Astrocyte (in vitro differentiated cells and primary cell): ENCODE measurements at regions not wholly inside any gene's neighbourhood (a gene's known extent, or its start where the extent isn't known, plus 50 kb on each side); places are given as distances from the start of the nearest gene placed in this dataset.

Experiments used
- DNase-seq: peaks from one replicate; pipeline ENCODE4 v3.0.0-alpha.2; 2010; ENCODE audit warnings: low read depth
- FAIRE-seq: peaks from 2 replicates; lab custom pipeline; 2011; peaks lifted over from hg19 to GRCh38; lab: Jason Lieb, UNC
- H2AFZ ChIP-seq: 2 replicates; pipeline ENCODE4 v1.6.0; 2012; ENCODE audit warnings: low read depth, low read length, inconsistent platforms
- H3K27ac ChIP-seq: 2 replicates; pipeline ENCODE4 v1.5.1; 2011; ENCODE audit warnings: low read depth, low read length, inconsistent platforms
- H3K27me3 ChIP-seq: 2 replicates; pipeline ENCODE4 v1.6.0; 2011; ENCODE audit warnings: low read length, inconsistent platforms; ENCODE audit not compliant: insufficient read depth
- H3K36me3 ChIP-seq: 2 replicates; pipeline ENCODE4 v1.5.1; 2011; ENCODE audit warnings: low read length, inconsistent platforms; ENCODE audit not compliant: insufficient read depth
- H3K4me1 ChIP-seq: 2 replicates; pipeline ENCODE4 v1.5.1; 2011; ENCODE audit warnings: low read length, inconsistent platforms; ENCODE audit not compliant: insufficient read depth
- H3K4me2 ChIP-seq: 2 replicates; pipeline ENCODE4 v1.6.0; 2012; ENCODE audit warnings: low read length, inconsistent platforms
- H3K4me3 ChIP-seq: 2 replicates; pipeline ENCODE4 v1.5.1; 2011; ENCODE audit warnings: low read depth, mild to moderate bottlenecking, low read length, inconsistent platforms; ENCODE audit not compliant: insufficient read depth
- H3K79me2 ChIP-seq: 2 replicates; pipeline ENCODE4 v1.6.0; 2012; ENCODE audit warnings: mild to moderate bottlenecking, low read length, inconsistent platforms; ENCODE audit not compliant: insufficient read depth
- H3K9ac ChIP-seq: 2 replicates; pipeline ENCODE4 v1.6.0; 2012; ENCODE audit warnings: mild to moderate bottlenecking, low read length, inconsistent platforms
- H3K9me3 ChIP-seq: 2 replicates; pipeline ENCODE4 v1.5.1; 2012; ENCODE audit warnings: low read depth, mild to moderate bottlenecking, low read length, inconsistent platforms; ENCODE audit not compliant: insufficient read depth
- H4K20me1 ChIP-seq: 2 replicates; pipeline ENCODE4 v1.6.0; 2012; ENCODE audit warnings: low read length, inconsistent platforms; ENCODE audit not compliant: insufficient read depth
- H3K27ac Mint-ChIP-seq: one replicate; pipeline ENCODE4 v1.8.0; 2021; ENCODE audit warnings: mild to moderate bottlenecking, mixed read lengths; ENCODE audit not compliant: unreplicated experiment
- H3K27me3 Mint-ChIP-seq: one replicate; pipeline ENCODE4 v1.8.0; 2021; ENCODE audit warnings: low read depth, mixed read lengths; ENCODE audit not compliant: unreplicated experiment
- H3K36me3 Mint-ChIP-seq: one replicate; pipeline ENCODE4 v1.8.0; 2021; ENCODE audit warnings: low read depth, mixed read lengths; ENCODE audit not compliant: unreplicated experiment
- H3K4me1 Mint-ChIP-seq: one replicate; pipeline ENCODE4 v1.8.0; 2021; ENCODE audit warnings: low read depth, mixed read lengths; ENCODE audit not compliant: unreplicated experiment
- H3K4me3 Mint-ChIP-seq: one replicate; pipeline ENCODE4 v1.8.0; 2021; ENCODE audit warnings: mild to moderate bottlenecking, moderate library complexity, mixed read lengths; ENCODE audit not compliant: unreplicated experiment
- H3K9me3 Mint-ChIP-seq: one replicate; pipeline ENCODE4 v1.8.0; 2021; ENCODE audit warnings: mild to moderate bottlenecking, mixed read lengths; ENCODE audit not compliant: unreplicated experiment
- EZH2 ChIP-seq: IDR thresholded peaks from 2 replicates; pipeline ENCODE4 v1.6.1; 2012; ENCODE audit warnings: mild to moderate bottlenecking, low read length, inconsistent platforms; ENCODE audit not compliant: insufficient read depth
- TF ChIP-seq, protein P1 (sequence below): IDR thresholded peaks from 2 replicates; pipeline ENCODE4 v1.5.1; 2011; ENCODE audit warnings: low read depth, mild to moderate bottlenecking, inconsistent platforms, low read length, moderate library complexity; ENCODE audit not compliant: insufficient read depth

DNA sequence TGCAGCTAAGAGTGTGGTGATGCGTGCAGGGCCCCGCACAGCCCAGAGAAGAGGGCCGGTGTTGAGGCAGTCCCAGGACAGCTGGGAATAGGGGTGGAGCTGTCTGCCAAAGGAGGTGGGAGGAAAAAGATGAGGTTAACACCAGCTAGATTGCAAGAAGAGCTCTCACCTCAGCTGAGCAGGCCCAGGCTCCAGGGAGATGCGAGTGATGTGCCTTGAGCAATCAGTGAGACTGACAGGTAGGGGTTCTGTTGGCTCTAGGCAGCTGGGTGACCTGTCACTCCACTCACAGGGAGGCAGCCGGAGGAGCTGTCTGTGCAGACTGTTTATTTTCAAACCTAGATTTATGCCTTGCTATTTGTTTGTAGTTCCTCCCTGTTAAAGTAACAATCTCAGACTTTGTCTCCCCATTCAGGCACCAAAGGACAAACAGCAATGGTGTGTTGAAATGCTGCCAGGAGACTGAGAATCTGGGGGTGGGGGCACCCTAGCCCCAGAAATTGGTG, 205.1 kb upstream of the CXCL12 start:
- Mint-ChIP-seq H3K4me1 (no peaks in the 10 kb centered on the region), H3K4me3 (no peak overlapping the region), H3K27ac (no peak overlapping the region), H3K9me3 (no peaks in the 10 kb centered on the region), H3K36me3 (no peaks in the 10 kb centered on the region), H3K27me3 (peaks cover 14% of the 10 kb centered on the region)
- FAIRE-seq: no peak
- no peaks in the 10 kb centered on the region for H3K36me3 ChIP-seq
- H3K27me3 ChIP-seq: no peaks in the 10 kb centered on the region
- no peaks in the 10 kb centered on the region for H3K79me2 ChIP-seq
- no peaks in the 10 kb centered on the region for H4K20me1 ChIP-seq
- H3K4me2 ChIP-seq: no peak overlapping the region
- no peak overlapping the region for H3K9ac ChIP-seq
- no peak for DNase-seq
- no peak for TF ChIP-seq EZH2
- TF ChIP-seq, protein P1, sequence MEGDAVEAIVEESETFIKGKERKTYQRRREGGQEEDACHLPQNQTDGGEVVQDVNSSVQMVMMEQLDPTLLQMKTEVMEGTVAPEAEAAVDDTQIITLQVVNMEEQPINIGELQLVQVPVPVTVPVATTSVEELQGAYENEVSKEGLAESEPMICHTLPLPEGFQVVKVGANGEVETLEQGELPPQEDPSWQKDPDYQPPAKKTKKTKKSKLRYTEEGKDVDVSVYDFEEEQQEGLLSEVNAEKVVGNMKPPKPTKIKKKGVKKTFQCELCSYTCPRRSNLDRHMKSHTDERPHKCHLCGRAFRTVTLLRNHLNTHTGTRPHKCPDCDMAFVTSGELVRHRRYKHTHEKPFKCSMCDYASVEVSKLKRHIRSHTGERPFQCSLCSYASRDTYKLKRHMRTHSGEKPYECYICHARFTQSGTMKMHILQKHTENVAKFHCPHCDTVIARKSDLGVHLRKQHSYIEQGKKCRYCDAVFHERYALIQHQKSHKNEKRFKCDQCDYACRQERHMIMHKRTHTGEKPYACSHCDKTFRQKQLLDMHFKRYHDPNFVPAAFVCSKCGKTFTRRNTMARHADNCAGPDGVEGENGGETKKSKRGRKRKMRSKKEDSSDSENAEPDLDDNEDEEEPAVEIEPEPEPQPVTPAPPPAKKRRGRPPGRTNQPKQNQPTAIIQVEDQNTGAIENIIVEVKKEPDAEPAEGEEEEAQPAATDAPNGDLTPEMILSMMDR: no peak
- no peak overlapping the region for H2AFZ ChIP-seq
- no peaks in the 10 kb centered on the region for H3K4me1 ChIP-seq
- H3K9me3 ChIP-seq: no peaks in the 10 kb centered on the region
- H3K27ac ChIP-seq: no peak overlapping the region
- H3K4me3 ChIP-seq: no peak overlapping the region

DNA sequence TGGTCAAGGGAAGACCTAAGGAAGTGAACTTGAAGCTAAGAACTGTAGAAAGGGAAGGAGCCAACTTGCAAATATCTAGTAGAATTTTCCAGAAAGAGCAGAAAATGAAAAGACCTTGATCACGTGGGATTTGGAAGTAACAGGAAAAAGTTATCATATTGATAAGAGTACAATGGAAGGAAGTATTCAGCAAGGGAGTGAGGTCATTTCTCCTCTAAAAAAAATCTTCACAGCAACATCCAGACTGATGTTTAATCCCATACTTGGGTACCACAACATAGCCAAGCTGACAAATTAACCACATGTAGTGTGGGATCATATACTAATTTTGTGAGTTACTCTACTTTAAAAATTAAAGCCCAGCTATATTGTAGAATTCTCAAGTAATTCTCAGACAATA, 207.0 kb upstream of the CXCL12 start:
- no peak for TF ChIP-seq EZH2
- TF ChIP-seq, protein P1: no peak
- H3K36me3 ChIP-seq: no peaks in the 10 kb centered on the region
- no peak overlapping the region for H3K4me2 ChIP-seq
- H3K9ac ChIP-seq: no peak overlapping the region
- H3K36me3 Mint-ChIP-seq: no peaks in the 10 kb centered on the region
- H4K20me1 ChIP-seq: no peaks in the 10 kb centered on the region
- no peaks in the 10 kb centered on the region for H3K27me3 ChIP-seq
- no peaks in the 10 kb centered on the region for H3K4me1 Mint-ChIP-seq
- no peak overlapping the region for H3K27ac Mint-ChIP-seq
- H3K4me1 ChIP-seq: no peaks in the 10 kb centered on the region
- H3K9me3 Mint-ChIP-seq: peaks cover 3% of the 10 kb centered on the region
- H2AFZ ChIP-seq: no peak overlapping the region
- H3K4me3 ChIP-seq: no peak overlapping the region
- H3K27me3 Mint-ChIP-seq: peaks cover 11% of the 10 kb centered on the region
- H3K4me3 Mint-ChIP-seq: no peak overlapping the region
- FAIRE-seq (no peak), DNase-seq (no peak)
- no peak overlapping the region for H3K27ac ChIP-seq
- no peaks in the 10 kb centered on the region for H3K79me2 ChIP-seq
- no peaks in the 10 kb centered on the region for H3K9me3 ChIP-seq

DNA sequence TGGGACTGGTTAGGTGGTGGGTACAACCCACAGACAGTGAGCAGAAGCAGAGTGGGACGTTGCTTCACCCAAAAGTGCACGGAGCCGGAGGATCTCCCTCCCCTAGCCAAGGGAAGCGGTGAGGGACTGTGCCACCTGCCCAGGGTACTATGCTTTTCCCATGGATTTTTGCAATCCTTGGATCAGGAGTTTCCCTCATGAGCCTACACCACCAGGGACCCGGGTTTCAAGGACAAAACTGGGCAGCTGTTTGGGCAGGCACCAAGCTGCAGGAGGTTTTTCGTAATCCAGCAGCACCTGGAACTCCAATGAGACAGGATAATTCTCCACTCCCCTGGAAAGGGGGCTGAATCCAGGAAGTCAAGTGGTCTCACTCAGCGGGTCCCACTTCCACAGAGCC, 209.1 kb upstream of the CXCL12 start:
- FAIRE-seq (no peak), DNase-seq (no peak)
- Mint-ChIP-seq H3K4me3 (no peak overlapping the region), H3K4me1 (no peaks in the 10 kb centered on the region), H3K27ac (no peak overlapping the region), H3K36me3 (no peaks in the 10 kb centered on the region), H3K9me3 (peaks cover 4% of the 10 kb centered on the region), H3K27me3 (peaks cover 11% of the 10 kb centered on the region)
- no peaks in the 10 kb centered on the region for H3K36me3 ChIP-seq
- no peak overlapping the region for H3K4me3 ChIP-seq
- no peak overlapping the region for H3K27ac ChIP-seq
- no peaks in the 10 kb centered on the region for H4K20me1 ChIP-seq
- H3K4me1 ChIP-seq: no peaks in the 10 kb centered on the region
- no peak overlapping the region for H2AFZ ChIP-seq
- no peak for TF ChIP-seq EZH2
- TF ChIP-seq, protein P1: no peak
- H3K9me3 ChIP-seq: no peaks in the 10 kb centered on the region
- no peaks in the 10 kb centered on the region for H3K79me2 ChIP-seq
- H3K4me2 ChIP-seq: no peak overlapping the region
- no peak overlapping the region for H3K9ac ChIP-seq
- H3K27me3 ChIP-seq: no peaks in the 10 kb centered on the region
